ENCODE measurements at regions not wholly inside any gene's neighbourhood (a gene's known extent, or its start where the extent isn't known, plus 50 kb on each side); places are given as distances from the start of the nearest gene placed in this dataset.

- TF ChIP-seq, protein P1, sequence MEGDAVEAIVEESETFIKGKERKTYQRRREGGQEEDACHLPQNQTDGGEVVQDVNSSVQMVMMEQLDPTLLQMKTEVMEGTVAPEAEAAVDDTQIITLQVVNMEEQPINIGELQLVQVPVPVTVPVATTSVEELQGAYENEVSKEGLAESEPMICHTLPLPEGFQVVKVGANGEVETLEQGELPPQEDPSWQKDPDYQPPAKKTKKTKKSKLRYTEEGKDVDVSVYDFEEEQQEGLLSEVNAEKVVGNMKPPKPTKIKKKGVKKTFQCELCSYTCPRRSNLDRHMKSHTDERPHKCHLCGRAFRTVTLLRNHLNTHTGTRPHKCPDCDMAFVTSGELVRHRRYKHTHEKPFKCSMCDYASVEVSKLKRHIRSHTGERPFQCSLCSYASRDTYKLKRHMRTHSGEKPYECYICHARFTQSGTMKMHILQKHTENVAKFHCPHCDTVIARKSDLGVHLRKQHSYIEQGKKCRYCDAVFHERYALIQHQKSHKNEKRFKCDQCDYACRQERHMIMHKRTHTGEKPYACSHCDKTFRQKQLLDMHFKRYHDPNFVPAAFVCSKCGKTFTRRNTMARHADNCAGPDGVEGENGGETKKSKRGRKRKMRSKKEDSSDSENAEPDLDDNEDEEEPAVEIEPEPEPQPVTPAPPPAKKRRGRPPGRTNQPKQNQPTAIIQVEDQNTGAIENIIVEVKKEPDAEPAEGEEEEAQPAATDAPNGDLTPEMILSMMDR (IDR thresholded peaks at IDR 0.05) = no peak
- TF ChIP-seq POLR2A (IDR thresholded peaks at IDR 0.05) = no peak
Measured at GRCh38 chr2:8281950-8282857, 399.7 kb upstream of the ID2 start.
